ENCODE measurements at regions not wholly inside any gene's neighbourhood (a gene's known extent, or its start where the extent isn't known, plus 50 kb on each side); places are given as distances from the start of the nearest gene placed in this dataset.

DNA sequence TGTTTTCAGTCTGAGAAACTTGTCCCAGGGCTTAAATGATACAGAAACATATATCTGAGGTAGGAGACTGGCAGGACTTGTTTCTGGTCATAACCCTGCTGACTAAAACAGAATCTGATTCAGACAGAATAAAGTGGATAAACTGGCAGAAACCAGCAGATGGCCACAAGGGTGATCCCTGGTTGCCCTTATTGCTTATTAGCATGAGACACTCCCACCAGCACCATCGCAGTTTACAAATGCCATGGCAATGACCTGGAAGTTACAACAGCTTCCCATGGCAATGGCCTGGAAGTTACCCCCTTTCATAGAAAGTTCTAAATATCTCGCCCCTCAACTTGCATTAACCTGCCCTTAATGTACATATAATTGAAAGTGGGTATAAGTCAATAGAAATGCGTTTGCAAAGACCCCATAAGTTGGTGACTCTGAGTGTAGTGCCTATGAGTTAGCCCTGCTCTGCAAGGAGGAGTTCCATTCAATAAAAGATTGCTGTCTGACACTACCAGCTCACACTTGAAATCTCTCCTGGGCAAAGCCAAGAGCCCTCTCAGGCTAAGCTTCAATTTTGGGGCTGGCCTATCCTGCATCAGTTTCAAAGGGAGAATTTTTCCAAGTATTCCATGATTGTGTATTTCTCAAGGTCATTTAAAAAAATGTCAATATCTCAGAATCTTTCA is 52.9 kb upstream of the PAGE5 start:
- TF ChIP-seq POLR2A (IDR thresholded peaks at IDR 0.05; ENCODE audit: low read length) (no peak), GATA1 (IDR thresholded peaks at IDR 0.05; ENCODE audit: low read depth, low read length) (no peak)

All from erythroblast (primary cell).